CD4-positive, CD25-positive, alpha-beta regulatory T cell (primary cell): ENCODE measurements at regions not wholly inside any gene's neighbourhood (a gene's known extent, or its start where the extent isn't known, plus 50 kb on each side); places are given as distances from the start of the nearest gene placed in this dataset.
"Not testable (repeated sequence)": the region's sequence is repeated elsewhere in the genome, so short reads cannot be mapped to it uniquely, and the experiment has no call there.

ENCODE experiments used
- ATAC-seq, 2 donors: fragments of 150-1000 bp; cut with Tn5 transposase; one replicate each; pipeline ENCODE4 v1.10.0; 2021; ENCODE audit warnings: low read depth in 2 of 2, moderate number of reproducible peaks in 2 of 2, moderate library complexity in 1 of 2
- DNase-seq, 3 donors: peaks; one replicate each; pipeline versions ENCODE4 v3.0.0 to v3.0.0-alpha.2; 2012 to 2022; ENCODE audit warnings: mixed read lengths in 1 of 3
- H3K27ac ChIP-seq: one replicate; pipeline ENCODE4 v1.7.0; 2013; ENCODE audit warnings: mild to moderate bottlenecking, low read length; ENCODE audit not compliant: insufficient read depth, poor library complexity, severe bottlenecking
- H3K27me3 ChIP-seq: one replicate; pipeline ENCODE4 v1.7.0; 2013; ENCODE audit warnings: low read length; ENCODE audit not compliant: control insufficient read depth, insufficient read depth
- H3K36me3 ChIP-seq: one replicate; pipeline ENCODE4 v1.7.0; 2013; ENCODE audit warnings: mild to moderate bottlenecking, low read length, moderate library complexity; ENCODE audit not compliant: control insufficient read depth, insufficient read depth
- H3K4me1 ChIP-seq: 2 replicates; pipeline ENCODE4 v1.7.0; 2013; ENCODE audit warnings: mild to moderate bottlenecking, low read length; ENCODE audit not compliant: insufficient read depth, control insufficient read depth, poor library complexity, severe bottlenecking
- H3K4me3 ChIP-seq: one replicate; pipeline ENCODE4 v1.7.0; 2013; ENCODE audit warnings: low read depth, mild to moderate bottlenecking, low read length, moderate library complexity
- H3K9me3 ChIP-seq, 2 experiments: 1 replicate in 1 of 2; 2 replicates in 1 of 2; pipeline ENCODE4 v1.7.0; 2013; ENCODE audit warnings: low read length in 2 of 2, mild to moderate bottlenecking in 1 of 2, moderate library complexity in 1 of 2; ENCODE audit not compliant: control insufficient read depth in 2 of 2
- H3K27ac Mint-ChIP-seq, 3 donors: one replicate each; pipeline ENCODE4 v1.8.0; 2020 to 2022; ENCODE audit warnings: mild to moderate bottlenecking in 3 of 3, mixed read lengths in 3 of 3, moderate library complexity in 2 of 3
- H3K27me3 Mint-ChIP-seq: one replicate; pipeline ENCODE4 v1.8.0; 2022; ENCODE audit warnings: mild to moderate bottlenecking, mixed read lengths
- H3K36me3 Mint-ChIP-seq: one replicate; pipeline ENCODE4 v1.8.0; 2020; ENCODE audit warnings: mixed read lengths
- H3K4me1 Mint-ChIP-seq, 4 donors: one replicate each; pipeline ENCODE4 v1.8.0; 2020 to 2022; ENCODE audit warnings: mixed read lengths in 4 of 4, mild to moderate bottlenecking in 1 of 4
- H3K4me3 Mint-ChIP-seq, 4 donors: one replicate each; pipeline ENCODE4 v1.8.0; 2020 to 2022; ENCODE audit warnings: mild to moderate bottlenecking in 4 of 4, mixed read lengths in 4 of 4, moderate library complexity in 3 of 4
- H3K9me3 Mint-ChIP-seq, 7 donors: one replicate each; pipeline ENCODE4 v1.8.0; 2020 to 2022; ENCODE audit warnings: mixed read lengths in 7 of 7, mild to moderate bottlenecking in 3 of 7, moderate library complexity in 2 of 7

DNA sequence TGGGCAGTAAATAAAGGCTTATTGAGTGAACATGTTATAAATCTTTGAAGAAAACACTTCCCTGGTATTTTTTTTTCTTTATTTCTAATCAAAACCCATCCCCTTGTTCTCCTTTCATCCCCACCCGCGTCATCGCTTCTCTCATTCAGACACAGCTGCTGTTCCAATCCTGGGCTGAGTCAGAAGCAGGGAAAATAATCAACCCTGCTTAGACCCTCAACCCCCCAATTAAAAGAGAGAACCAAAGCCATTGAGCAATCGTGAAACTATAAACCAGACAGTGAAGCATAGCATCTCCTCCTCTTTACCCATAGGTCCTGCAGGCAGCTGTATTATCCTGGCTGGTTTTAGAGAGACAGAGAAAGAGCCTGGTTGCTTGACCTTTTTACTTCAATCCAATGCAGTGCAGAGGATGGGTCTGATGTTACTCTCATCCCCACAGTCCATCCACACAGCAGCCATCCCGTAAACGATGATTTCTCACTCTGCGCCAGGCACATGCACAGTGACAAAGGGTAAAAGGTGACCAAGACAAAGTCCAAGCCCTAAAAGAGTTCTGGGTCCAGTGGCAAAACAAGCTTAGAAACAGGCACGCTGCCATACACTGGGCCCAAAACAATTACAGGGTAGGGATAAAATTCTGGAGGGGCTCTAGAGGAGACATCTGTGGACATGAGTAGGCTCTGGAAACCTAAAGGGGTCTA lies 238.3 kb downstream of the GALC start:
- no peaks in the 10 kb centered on the region for H3K27me3 ChIP-seq
- Mint-ChIP-seq H3K4me1 (peaks cover 0 to 2% (median 0%) of the 10 kb centered on the region in 4 donors), H3K4me3 (no peak overlapping the region), H3K36me3 (no peaks in the 10 kb centered on the region), H3K9me3 (peaks cover 0 to 7% (median 0%) of the 10 kb centered on the region in 7 donors), H3K27me3 (no peaks in the 10 kb centered on the region), H3K27ac (no peak overlapping the region)
- H3K36me3 ChIP-seq = no peaks in the 10 kb centered on the region
- no peaks in the 10 kb centered on the region for H3K9me3 ChIP-seq
- ATAC-seq (no peak), DNase-seq (no peak)
- no peaks in the 10 kb centered on the region for H3K4me1 ChIP-seq
- H3K4me3 ChIP-seq = no peak overlapping the region
- no peak overlapping the region for H3K27ac ChIP-seq

DNA sequence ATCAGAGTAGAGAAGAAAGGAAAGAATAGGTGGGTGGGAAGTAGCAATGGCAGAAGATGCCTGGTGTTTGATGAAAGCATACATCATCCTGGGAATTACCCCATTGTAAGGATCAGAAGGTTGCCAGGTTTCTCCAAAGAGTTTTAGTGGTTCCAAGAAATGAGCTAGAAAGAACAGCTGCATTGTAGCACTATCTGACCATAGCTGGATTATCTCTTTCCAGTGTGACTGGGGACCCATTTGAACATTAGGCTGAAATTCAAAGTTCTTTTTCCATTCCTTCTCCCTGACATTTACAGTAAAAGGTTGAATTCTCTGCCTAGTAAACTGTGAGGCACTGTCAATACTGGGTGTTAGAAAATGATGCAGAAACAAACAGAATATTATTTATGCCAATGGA lies 244.4 kb downstream of the GALC start:
- no peak overlapping the region for H3K27ac ChIP-seq
- no peaks in the 10 kb centered on the region for H3K36me3 ChIP-seq
- no peaks in the 10 kb centered on the region for H3K9me3 ChIP-seq
- no peak overlapping the region for H3K4me3 ChIP-seq
- H3K9me3 Mint-ChIP-seq = peaks cover 0 to 3% (median 0%) of the 10 kb centered on the region in 7 donors
- no peaks in the 10 kb centered on the region for H3K4me1 ChIP-seq
- DNase-seq (no peak), ATAC-seq (no peak)
- no peaks in the 10 kb centered on the region for H3K27me3 ChIP-seq
- no peaks in the 10 kb centered on the region for H3K4me1 Mint-ChIP-seq
- H3K4me3 Mint-ChIP-seq = no peak overlapping the region
- no peak overlapping the region for H3K27ac Mint-ChIP-seq
- H3K27me3 Mint-ChIP-seq = no peaks in the 10 kb centered on the region
- no peaks in the 10 kb centered on the region for H3K36me3 Mint-ChIP-seq

DNA sequence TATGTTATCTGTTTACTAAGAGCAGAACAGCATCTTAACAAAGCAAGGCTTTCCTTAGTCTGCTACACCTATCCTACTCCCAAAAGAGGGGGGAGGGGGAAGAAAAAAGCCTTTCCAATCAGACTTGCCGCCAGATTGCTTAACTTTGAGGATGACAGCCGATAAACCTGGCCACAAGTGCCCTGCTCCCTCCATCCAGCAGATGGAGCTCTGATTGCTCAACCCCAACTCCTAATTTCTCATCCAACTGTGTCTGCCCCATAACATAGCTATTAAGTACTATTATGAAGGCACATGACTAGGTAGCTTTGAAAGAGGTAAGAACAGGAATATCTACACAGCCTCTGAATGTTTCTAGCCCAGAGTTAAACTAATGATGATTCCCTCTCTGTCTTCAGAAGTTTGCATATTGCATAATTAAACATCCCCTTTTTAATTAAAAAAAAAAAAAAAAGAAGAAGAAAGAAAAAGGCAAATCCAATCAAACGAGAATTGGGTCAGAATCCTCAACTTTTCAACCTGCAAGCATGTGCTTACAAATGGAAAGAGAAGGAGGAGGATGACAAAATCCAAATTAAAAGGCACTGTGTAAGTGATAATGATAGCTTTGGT lies 247.4 kb downstream of the GALC start:
- Mint-ChIP-seq H3K4me1 (no peaks in the 10 kb centered on the region), H3K36me3 (no peaks in the 10 kb centered on the region), H3K9me3 (peaks cover 0 to 3% (median 0%) of the 10 kb centered on the region in 7 donors), H3K27me3 (no peaks in the 10 kb centered on the region), H3K27ac (no peak overlapping the region), H3K4me3 (no peak overlapping the region)
- Histone ChIP-seq H3K27ac (no peak overlapping the region), H3K9me3 (no peaks in the 10 kb centered on the region), H3K27me3 (no peaks in the 10 kb centered on the region), H3K4me3 (no peak overlapping the region), H3K4me1 (no peaks in the 10 kb centered on the region), H3K36me3 (no peaks in the 10 kb centered on the region)
- ATAC-seq (no peak), DNase-seq (peak in 1 of 3 donors; percentile 10)

DNA sequence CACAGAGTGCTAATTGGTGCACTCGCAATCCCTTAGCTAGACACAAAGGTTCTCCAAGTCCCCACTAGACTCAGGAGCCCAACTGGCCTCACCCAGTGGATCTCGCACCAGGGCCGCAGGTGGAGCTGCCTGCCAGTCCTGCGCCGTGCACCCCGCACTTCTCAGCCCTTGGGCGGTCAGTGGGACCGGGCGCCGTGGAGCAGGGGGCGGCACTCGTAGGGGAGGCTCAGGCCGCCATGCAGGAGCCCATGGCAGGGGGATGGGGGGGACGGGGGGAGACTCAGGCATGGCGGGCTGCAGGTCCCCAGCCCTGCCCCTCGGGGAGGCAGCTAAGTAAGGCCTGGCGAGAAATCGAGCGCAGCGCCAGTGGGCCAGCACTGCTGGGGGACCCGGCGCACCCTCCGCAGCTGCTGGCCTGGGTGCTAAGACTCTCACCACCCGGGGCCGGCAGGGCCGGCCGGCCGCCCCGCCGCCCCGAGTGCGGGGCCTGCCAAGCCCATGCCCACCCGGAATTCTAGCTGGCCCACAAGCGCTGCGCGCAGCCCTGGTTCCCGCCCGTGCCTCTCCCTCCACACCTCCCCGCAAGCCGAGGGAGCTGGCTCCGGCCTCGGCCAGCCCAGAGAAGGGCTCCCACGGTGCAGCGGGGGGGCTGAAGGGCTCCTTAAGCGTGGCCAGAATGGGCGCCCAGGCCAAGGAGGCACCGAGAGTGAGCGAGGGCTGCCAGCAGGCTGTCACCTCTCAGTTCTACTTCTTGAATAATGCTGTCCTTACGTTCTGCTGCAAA lies 258.2 kb downstream of the GALC start:
- not testable (repeated sequence) for H3K4me1 Mint-ChIP-seq, H3K27ac Mint-ChIP-seq

DNA sequence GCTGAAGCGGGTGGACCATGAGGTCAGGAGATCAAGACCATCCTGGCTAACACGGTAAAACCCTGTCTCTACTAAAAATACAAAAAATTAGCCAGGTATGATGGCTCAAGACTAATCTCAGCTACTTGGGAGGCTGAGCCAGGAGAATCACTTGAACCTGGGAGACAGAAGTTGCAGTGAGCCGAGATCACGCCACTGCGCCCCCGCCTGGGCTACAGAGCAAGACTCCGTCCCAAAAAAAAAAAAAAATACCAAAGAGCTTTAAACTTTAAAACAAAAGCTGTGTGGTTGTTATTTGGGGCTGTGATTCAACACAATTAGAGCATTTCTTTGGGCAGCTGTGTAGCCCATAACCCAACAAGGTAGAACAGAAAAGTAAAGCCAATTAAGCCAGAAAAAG lies 259.9 kb downstream of the GALC start:
- not testable (repeated sequence) for H3K9me3 ChIP-seq, H3K9me3 Mint-ChIP-seq, H3K27me3 ChIP-seq, H3K27ac Mint-ChIP-seq, H3K36me3 ChIP-seq, DNase-seq, H3K27me3 Mint-ChIP-seq, H3K4me3 ChIP-seq, H3K27ac ChIP-seq, ATAC-seq, H3K4me1 ChIP-seq, H3K36me3 Mint-ChIP-seq, H3K4me3 Mint-ChIP-seq, H3K4me1 Mint-ChIP-seq

More for the DNA sequence above, 258.2 kb downstream of the GALC start:
- not testable (repeated sequence) for H3K27me3 ChIP-seq, H3K27ac ChIP-seq, DNase-seq, H3K4me1 ChIP-seq, H3K4me3 ChIP-seq, H3K36me3 Mint-ChIP-seq, H3K9me3 Mint-ChIP-seq, H3K4me3 Mint-ChIP-seq, ATAC-seq, H3K9me3 ChIP-seq, H3K27me3 Mint-ChIP-seq, H3K36me3 ChIP-seq

DNA sequence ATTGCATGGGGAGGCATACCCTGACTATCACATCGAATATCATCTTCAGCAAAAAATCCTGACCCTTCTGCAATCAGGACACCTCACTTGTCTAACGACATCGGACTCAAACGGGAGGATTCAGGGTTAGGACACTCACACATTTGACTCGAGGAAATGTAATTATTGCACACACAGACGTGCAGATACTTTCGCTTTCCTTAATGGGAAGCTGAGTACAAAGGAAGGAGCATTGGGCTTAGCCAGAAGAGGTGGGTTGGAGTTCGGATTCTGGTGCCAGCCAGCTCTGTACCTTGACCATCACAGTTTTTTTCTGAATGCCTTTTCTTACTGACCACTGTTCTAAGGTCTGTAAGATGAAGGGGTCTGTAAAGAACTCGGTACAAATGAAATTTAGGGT lies 260.4 kb downstream of the GALC start:
- Mint-ChIP-seq H3K9me3 (peaks cover 0 to 3% (median 0%) of the 10 kb centered on the region in 7 donors), H3K36me3 (no peaks in the 10 kb centered on the region)
- no peak for ATAC-seq

DNA sequence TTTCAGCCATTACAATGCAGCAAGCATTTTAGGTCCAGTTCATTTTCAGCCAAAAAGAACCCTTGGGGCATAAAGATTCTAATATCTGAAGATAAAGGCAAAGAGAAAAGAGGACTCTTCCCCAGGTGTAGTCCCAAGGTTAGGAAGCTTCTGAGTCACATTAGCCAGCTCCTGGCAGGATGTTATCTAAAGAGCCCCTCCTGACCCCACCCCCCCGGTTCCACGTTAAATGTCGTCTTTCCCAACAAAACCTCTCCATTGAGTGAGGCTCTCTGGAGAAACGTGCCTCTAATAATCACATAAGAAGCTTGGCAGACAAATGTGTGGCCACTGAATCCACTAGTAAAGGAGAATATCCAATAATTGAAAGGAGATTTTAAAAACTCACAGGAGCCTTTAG lies 267.7 kb downstream of the GALC start:
- Histone ChIP-seq H3K36me3 (no peaks in the 10 kb centered on the region), H3K4me1 (no peaks in the 10 kb centered on the region), H3K4me3 (no peak overlapping the region), H3K27me3 (no peaks in the 10 kb centered on the region), H3K27ac (no peak overlapping the region), H3K9me3 (no peaks in the 10 kb centered on the region)
- H3K4me3 Mint-ChIP-seq = no peak overlapping the region
- H3K36me3 Mint-ChIP-seq = no peaks in the 10 kb centered on the region
- H3K4me1 Mint-ChIP-seq = no peaks in the 10 kb centered on the region
- DNase-seq = no peak
- H3K27ac Mint-ChIP-seq = no peak overlapping the region
- peaks cover 6% of the 10 kb centered on the region for H3K27me3 Mint-ChIP-seq
- H3K9me3 Mint-ChIP-seq = peaks cover 0 to 9% (median 1%) of the 10 kb centered on the region in 7 donors
- no peak for ATAC-seq

More for the DNA sequence above, 260.4 kb downstream of the GALC start:
- H3K27me3 Mint-ChIP-seq = no peaks in the 10 kb centered on the region
- H3K4me1 ChIP-seq = no peaks in the 10 kb centered on the region
- no peaks in the 10 kb centered on the region for H3K36me3 ChIP-seq
- no peak overlapping the region for H3K27ac Mint-ChIP-seq
- H3K4me3 ChIP-seq = no peak overlapping the region
- no peaks in the 10 kb centered on the region for H3K4me1 Mint-ChIP-seq
- H3K27ac ChIP-seq = no peak overlapping the region
- H3K27me3 ChIP-seq = no peaks in the 10 kb centered on the region
- no peak for DNase-seq
- H3K9me3 ChIP-seq = no peaks in the 10 kb centered on the region
- H3K4me3 Mint-ChIP-seq = no peak overlapping the region
